Neural crest cell (in vitro differentiated cells): ENCODE measurements at regions not wholly inside any gene's neighbourhood (a gene's known extent, or its start where the extent isn't known, plus 50 kb on each side); places are given as distances from the start of the nearest gene placed in this dataset.

ENCODE experiments used
- DNase-seq: peaks from one replicate; pipeline ENCODE4 v3.0.0; 2021; ENCODE audit warnings: low read depth, mixed read lengths, low spot score
- H3K27ac Mint-ChIP-seq: one replicate; pipeline ENCODE4 v1.8.0; 2021; ENCODE audit warnings: mild to moderate bottlenecking, mixed read lengths; ENCODE audit not compliant: unreplicated experiment
- H3K27me3 Mint-ChIP-seq: 2 replicates; pipeline ENCODE4 v1.8.0; 2021; ENCODE audit warnings: low read depth, mild to moderate bottlenecking, mixed read lengths
- H3K36me3 Mint-ChIP-seq: 2 replicates; pipeline ENCODE4 v1.8.0; 2021; ENCODE audit warnings: low read depth, mild to moderate bottlenecking, mixed read lengths
- H3K4me1 Mint-ChIP-seq: 2 replicates; pipeline ENCODE4 v1.8.0; 2021; ENCODE audit warnings: mixed read lengths
- H3K4me3 Mint-ChIP-seq: one replicate; pipeline ENCODE4 v1.8.0; 2021; ENCODE audit warnings: mild to moderate bottlenecking, mixed read lengths
- H3K9me3 Mint-ChIP-seq: 2 replicates; pipeline ENCODE4 v1.8.0; 2021; ENCODE audit warnings: mixed read lengths
- TF ChIP-seq, protein P1 (sequence below): fragments of 200-600 bp; sonication (generic); conservative IDR thresholded peaks from 2 replicates; pipeline ENCODE4 v1.5.0; 2021; ENCODE audit warnings: antibody characterized with exemption, mild to moderate bottlenecking

DNA sequence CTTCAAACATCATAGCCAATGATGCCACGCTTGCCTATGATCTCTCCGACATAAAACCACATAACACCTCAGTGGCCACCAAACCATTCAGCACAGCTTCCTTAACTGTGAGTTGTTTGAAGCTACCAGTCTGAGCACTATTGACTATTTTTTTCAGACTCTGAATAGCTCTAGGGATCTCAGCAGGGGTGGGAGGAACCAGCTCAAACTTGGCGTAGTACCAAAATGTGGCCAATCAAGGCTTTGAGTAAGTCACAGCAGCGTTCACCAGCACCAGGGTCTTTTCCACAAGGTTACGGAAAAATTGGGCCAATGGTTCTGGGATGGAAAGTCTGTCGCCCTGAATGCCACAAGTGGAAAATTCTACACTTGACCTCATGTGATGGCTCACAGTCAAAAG lies 70.6 kb downstream of the SMPDL3A start:
- no peaks in the 10 kb centered on the region for H3K27me3 Mint-ChIP-seq
- H3K4me1 Mint-ChIP-seq = peaks cover 4% of the 10 kb centered on the region
- no peaks in the 10 kb centered on the region for H3K9me3 Mint-ChIP-seq
- no peak for DNase-seq
- H3K36me3 Mint-ChIP-seq = no peaks in the 10 kb centered on the region
- no peak overlapping the region for H3K27ac Mint-ChIP-seq
- no peak overlapping the region for H3K4me3 Mint-ChIP-seq
- TF ChIP-seq, protein P1, sequence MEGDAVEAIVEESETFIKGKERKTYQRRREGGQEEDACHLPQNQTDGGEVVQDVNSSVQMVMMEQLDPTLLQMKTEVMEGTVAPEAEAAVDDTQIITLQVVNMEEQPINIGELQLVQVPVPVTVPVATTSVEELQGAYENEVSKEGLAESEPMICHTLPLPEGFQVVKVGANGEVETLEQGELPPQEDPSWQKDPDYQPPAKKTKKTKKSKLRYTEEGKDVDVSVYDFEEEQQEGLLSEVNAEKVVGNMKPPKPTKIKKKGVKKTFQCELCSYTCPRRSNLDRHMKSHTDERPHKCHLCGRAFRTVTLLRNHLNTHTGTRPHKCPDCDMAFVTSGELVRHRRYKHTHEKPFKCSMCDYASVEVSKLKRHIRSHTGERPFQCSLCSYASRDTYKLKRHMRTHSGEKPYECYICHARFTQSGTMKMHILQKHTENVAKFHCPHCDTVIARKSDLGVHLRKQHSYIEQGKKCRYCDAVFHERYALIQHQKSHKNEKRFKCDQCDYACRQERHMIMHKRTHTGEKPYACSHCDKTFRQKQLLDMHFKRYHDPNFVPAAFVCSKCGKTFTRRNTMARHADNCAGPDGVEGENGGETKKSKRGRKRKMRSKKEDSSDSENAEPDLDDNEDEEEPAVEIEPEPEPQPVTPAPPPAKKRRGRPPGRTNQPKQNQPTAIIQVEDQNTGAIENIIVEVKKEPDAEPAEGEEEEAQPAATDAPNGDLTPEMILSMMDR = no peak

DNA sequence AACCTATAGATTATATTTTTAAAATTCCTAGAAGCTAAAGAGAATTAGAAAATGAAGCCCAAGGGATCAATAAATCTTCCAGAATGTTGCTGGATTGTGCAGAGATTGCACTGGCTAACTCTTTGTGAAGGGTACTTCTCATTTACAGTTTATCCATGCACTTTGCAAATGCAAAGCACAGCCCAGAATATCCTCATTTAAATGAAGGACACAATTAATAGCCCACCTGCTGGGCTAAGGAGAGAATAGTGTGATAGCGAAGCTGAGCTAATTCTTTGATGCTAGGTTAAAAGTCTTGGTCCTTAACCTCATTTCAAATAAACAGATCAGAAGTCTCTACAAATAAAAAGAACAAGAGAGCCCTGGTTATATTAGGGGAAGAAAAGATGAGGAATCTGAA lies 72.5 kb downstream of the SMPDL3A start:
- DNase-seq = no peak
- Mint-ChIP-seq H3K4me1 (peaks cover 4% of the 10 kb centered on the region), H3K27me3 (no peaks in the 10 kb centered on the region), H3K27ac (no peak overlapping the region), H3K36me3 (no peaks in the 10 kb centered on the region), H3K9me3 (no peaks in the 10 kb centered on the region), H3K4me3 (no peak overlapping the region)
- TF ChIP-seq, protein P1 = no peak

DNA sequence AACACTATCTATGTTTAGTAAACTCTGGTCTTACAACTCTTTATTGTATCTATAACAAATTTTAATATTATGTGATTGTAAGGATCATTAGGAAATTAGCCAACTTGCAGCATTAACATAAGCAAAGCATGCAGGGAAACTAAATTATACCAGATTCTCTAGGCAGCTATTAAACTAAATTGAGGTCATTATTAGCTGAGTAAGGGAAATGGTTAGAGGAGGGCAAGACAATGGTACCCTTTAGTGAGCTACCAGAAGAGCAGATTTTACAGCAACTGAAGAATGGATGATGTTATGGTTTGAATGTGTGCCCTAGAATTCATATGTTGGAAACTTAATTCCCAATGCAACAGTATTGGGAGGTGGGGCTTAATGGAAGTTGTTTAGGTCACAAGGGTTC lies 79.1 kb downstream of the SMPDL3A start:
- no peaks in the 10 kb centered on the region for H3K9me3 Mint-ChIP-seq
- DNase-seq = no peak

DNA sequence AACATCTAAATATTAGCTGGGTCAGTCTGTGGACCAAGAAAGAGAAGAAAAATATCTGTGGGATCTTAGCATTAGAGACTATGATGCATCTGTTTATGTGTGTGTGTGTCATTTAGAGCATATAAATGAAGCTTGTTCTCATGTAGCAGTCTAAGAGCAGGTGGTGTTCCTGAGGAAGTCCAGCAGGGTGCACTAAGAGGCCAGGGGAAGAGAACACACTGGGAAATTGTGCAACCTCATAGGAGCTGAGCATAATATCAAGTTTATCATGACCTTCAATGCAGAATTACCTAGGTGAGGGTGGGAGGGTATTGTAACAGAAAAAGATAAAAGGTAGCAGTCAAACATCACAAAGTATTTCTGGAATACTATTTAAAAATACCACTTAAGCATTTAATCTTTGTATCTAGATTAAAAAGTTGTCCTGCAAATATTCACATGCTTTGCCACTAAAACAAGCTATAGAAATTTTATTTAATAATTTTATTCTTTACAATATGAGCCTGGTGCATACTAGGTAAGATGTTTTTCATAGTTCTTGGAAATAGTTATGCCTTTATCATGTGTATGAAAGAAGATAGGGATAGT lies 80.5 kb downstream of the SMPDL3A start:
- H3K36me3 Mint-ChIP-seq = no peaks in the 10 kb centered on the region
- H3K9me3 Mint-ChIP-seq = no peaks in the 10 kb centered on the region
- no peak overlapping the region for H3K4me3 Mint-ChIP-seq
- TF ChIP-seq, protein P1 = peak; percentile 82
- peak; percentile 22 for DNase-seq
- H3K4me1 Mint-ChIP-seq = peaks cover 8% of the 10 kb centered on the region
- no peaks in the 10 kb centered on the region for H3K27me3 Mint-ChIP-seq
- no peak overlapping the region for H3K27ac Mint-ChIP-seq

More for the DNA sequence above, 79.1 kb downstream of the SMPDL3A start:
- Mint-ChIP-seq H3K4me1 (peaks cover 8% of the 10 kb centered on the region), H3K36me3 (no peaks in the 10 kb centered on the region), H3K27ac (no peak overlapping the region), H3K4me3 (no peak overlapping the region), H3K27me3 (no peaks in the 10 kb centered on the region)
- TF ChIP-seq, protein P1 = no peak

DNA sequence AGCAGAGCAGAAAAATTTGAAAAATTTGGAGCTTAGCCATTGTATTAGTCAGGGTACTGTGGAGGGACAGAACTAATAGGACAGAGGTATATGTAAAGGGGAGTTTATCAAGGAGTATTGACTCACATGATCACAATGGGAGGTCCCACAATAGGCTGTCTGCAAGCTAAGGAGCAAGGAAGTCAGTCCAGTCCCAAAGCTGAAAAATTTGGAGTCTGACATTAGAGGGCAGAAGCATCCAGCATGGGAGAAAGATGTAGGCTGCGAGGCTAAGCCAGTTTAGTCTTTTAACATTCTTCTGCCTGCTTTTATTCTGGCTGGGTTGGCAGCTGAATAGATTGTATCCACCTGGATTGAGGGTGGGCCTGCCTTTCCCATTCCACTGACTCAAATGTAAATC lies 82.0 kb downstream of the SMPDL3A start:
- H3K36me3 Mint-ChIP-seq = no peaks in the 10 kb centered on the region
- H3K4me1 Mint-ChIP-seq = peaks cover 8% of the 10 kb centered on the region
- TF ChIP-seq, protein P1 = no peak
- no peak overlapping the region for H3K27ac Mint-ChIP-seq
- H3K9me3 Mint-ChIP-seq = no peaks in the 10 kb centered on the region
- no peak overlapping the region for H3K4me3 Mint-ChIP-seq
- no peak for DNase-seq
- H3K27me3 Mint-ChIP-seq = no peaks in the 10 kb centered on the region

DNA sequence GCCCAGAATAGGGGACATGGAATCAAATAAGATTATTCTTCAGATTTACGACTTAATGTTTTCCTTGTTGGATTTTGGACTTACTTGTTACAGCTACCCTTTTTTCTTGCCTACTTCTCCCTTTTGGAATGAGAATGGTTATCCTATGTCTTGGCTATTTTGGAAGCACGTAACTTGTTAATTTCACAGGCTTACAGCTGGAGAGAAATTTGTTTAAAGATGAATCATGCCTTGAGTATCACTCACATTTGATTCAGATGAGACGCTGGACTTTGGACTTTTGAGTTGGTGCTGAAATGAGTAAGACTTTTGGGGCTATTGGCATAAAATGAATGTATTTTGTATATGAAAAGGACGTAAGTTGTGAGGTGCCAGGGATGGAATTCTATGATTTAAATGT lies 83.3 kb downstream of the SMPDL3A start:
- Mint-ChIP-seq H3K36me3 (no peaks in the 10 kb centered on the region), H3K27me3 (no peaks in the 10 kb centered on the region), H3K27ac (no peak overlapping the region), H3K4me1 (peaks cover 8% of the 10 kb centered on the region), H3K4me3 (no peak overlapping the region), H3K9me3 (no peaks in the 10 kb centered on the region)
- DNase-seq = no peak
- TF ChIP-seq, protein P1 = no peak
